Osteoblast (primary cell): ENCODE measurements at regions not wholly inside any gene's neighbourhood (a gene's known extent, or its start where the extent isn't known, plus 50 kb on each side); places are given as distances from the start of the nearest gene placed in this dataset.

Experiments
- DNase-seq: peaks from one replicate; pipeline ENCODE4 v3.0.0; 2011; ENCODE audit warnings: low spot score, mixed read lengths; ENCODE audit not compliant: insufficient read length; ENCODE audit errors: missing footprints
- H2AFZ ChIP-seq: 2 replicates; pipeline ENCODE4 v1.6.0; 2011; ENCODE audit warnings: mild to moderate bottlenecking, low read length
- H3K27ac ChIP-seq: 2 replicates; pipeline ENCODE4 v1.5.1; 2011; ENCODE audit warnings: mild to moderate bottlenecking, low read depth, low read length, moderate library complexity
- H3K27me3 ChIP-seq: 2 replicates; pipeline ENCODE4 v1.6.0; 2012; ENCODE audit warnings: mild to moderate bottlenecking, control low read depth, inconsistent platforms, low read length, moderate library complexity; ENCODE audit not compliant: insufficient read depth
- H3K36me3 ChIP-seq: 2 replicates; pipeline ENCODE4 v1.5.1; 2011; ENCODE audit warnings: mild to moderate bottlenecking, low read length, control low read depth, moderate library complexity; ENCODE audit not compliant: insufficient read depth
- H3K4me1 ChIP-seq: 2 replicates; pipeline ENCODE4 v1.5.1; 2011; ENCODE audit warnings: mild to moderate bottlenecking, low read length, control low read depth, moderate library complexity; ENCODE audit not compliant: insufficient read depth
- H3K4me2 ChIP-seq: 2 replicates; pipeline ENCODE4 v1.6.0; 2011; ENCODE audit warnings: mild to moderate bottlenecking, low read length; ENCODE audit not compliant: insufficient read depth
- H3K4me3 ChIP-seq: fragments of 200-600 bp; sonication (generic); 3 replicates; pipeline ENCODE4 v1.5.1; 2012; ENCODE audit warnings: mild to moderate bottlenecking, low read length, inconsistent platforms; ENCODE audit not compliant: insufficient read depth
- H3K79me2 ChIP-seq: 2 replicates; pipeline ENCODE4 v1.6.0; 2012; ENCODE audit warnings: mild to moderate bottlenecking, low read length, control low read depth, inconsistent platforms; ENCODE audit not compliant: insufficient read depth
- H3K9me3 ChIP-seq: 2 replicates; pipeline ENCODE4 v1.5.1; 2011; ENCODE audit warnings: low read depth, low read length, control low read depth
- H4K20me1 ChIP-seq: 2 replicates; pipeline ENCODE4 v1.6.0; 2012; ENCODE audit warnings: mild to moderate bottlenecking, low read length, control low read depth; ENCODE audit not compliant: insufficient read depth
- CTCF ChIP-seq: IDR thresholded peaks from 2 replicates; pipeline ENCODE4 v1.5.1; 2011; ENCODE audit warnings: mild to moderate bottlenecking, low read depth, low read length, moderate library complexity; ENCODE audit errors: extremely low read depth

- H3K79me2 ChIP-seq = no peaks in the 10 kb centered on the region
- H3K4me1 ChIP-seq = no peaks in the 10 kb centered on the region
- no peaks in the 10 kb centered on the region for H3K27me3 ChIP-seq
- H3K36me3 ChIP-seq = no peaks in the 10 kb centered on the region
- no peak for DNase-seq
- no peak for TF ChIP-seq CTCF
- no peaks in the 10 kb centered on the region for H4K20me1 ChIP-seq
- no peak overlapping the region for H2AFZ ChIP-seq
- H3K9me3 ChIP-seq = no peaks in the 10 kb centered on the region
- no peak overlapping the region for H3K4me3 ChIP-seq
- H3K27ac ChIP-seq = no peak overlapping the region
- no peak overlapping the region for H3K4me2 ChIP-seq
Measured at GRCh38 chr5:38707352-38708210, 138.2 kb upstream of the OSMR start.

GRCh38 chr5:38709678-38710306 is 136.0 kb upstream of the OSMR start:
- H3K36me3 ChIP-seq = no peaks in the 10 kb centered on the region
- H3K27ac ChIP-seq = no peak overlapping the region
- no peaks in the 10 kb centered on the region for H3K4me1 ChIP-seq
- TF ChIP-seq CTCF = no peak
- no peaks in the 10 kb centered on the region for H3K79me2 ChIP-seq
- no peak for DNase-seq
- H3K4me2 ChIP-seq = no peak overlapping the region
- H3K9me3 ChIP-seq = no peaks in the 10 kb centered on the region
- H3K4me3 ChIP-seq = no peak overlapping the region
- no peak overlapping the region for H2AFZ ChIP-seq
- peaks cover 2% of the 10 kb centered on the region for H3K27me3 ChIP-seq
- no peaks in the 10 kb centered on the region for H4K20me1 ChIP-seq

- no peaks in the 10 kb centered on the region for H3K9me3 ChIP-seq
- no peaks in the 10 kb centered on the region for H4K20me1 ChIP-seq
- no peaks in the 10 kb centered on the region for H3K4me1 ChIP-seq
- no peak for TF ChIP-seq CTCF
- no peaks in the 10 kb centered on the region for H3K79me2 ChIP-seq
- no peak overlapping the region for H3K4me3 ChIP-seq
- H3K27ac ChIP-seq = no peak overlapping the region
- peaks cover 2% of the 10 kb centered on the region for H3K27me3 ChIP-seq
- no peaks in the 10 kb centered on the region for H3K36me3 ChIP-seq
- H2AFZ ChIP-seq = no peak overlapping the region
- no peak for DNase-seq
- H3K4me2 ChIP-seq = no peak overlapping the region
Measured at GRCh38 chr5:38710627-38711026, 135.2 kb upstream of the OSMR start.

- no peaks in the 10 kb centered on the region for H3K9me3 ChIP-seq
- no peaks in the 10 kb centered on the region for H3K79me2 ChIP-seq
- no peak for TF ChIP-seq CTCF
- DNase-seq = no peak
- no peak overlapping the region for H2AFZ ChIP-seq
- H4K20me1 ChIP-seq = no peaks in the 10 kb centered on the region
- H3K4me1 ChIP-seq = no peaks in the 10 kb centered on the region
- no peak overlapping the region for H3K4me3 ChIP-seq
- no peak overlapping the region for H3K27ac ChIP-seq
- peaks cover 2% of the 10 kb centered on the region for H3K27me3 ChIP-seq
- H3K36me3 ChIP-seq = no peaks in the 10 kb centered on the region
- H3K4me2 ChIP-seq = no peak overlapping the region
Measured at GRCh38 chr5:38712391-38712790, 133.4 kb upstream of the OSMR start.
